Osteocyte (in vitro differentiated cells): ENCODE measurements at regions not wholly inside any gene's neighbourhood (a gene's known extent, or its start where the extent isn't known, plus 50 kb on each side); places are given as distances from the start of the nearest gene placed in this dataset.
"Not testable (repeated sequence)": the region's sequence is repeated elsewhere in the genome, so short reads cannot be mapped to it uniquely, and the experiment has no call there.

Experiments used
- DNase-seq: peaks from one replicate; pipeline ENCODE4 v3.0.0; 2021; ENCODE audit warnings: mixed read lengths; ENCODE audit not compliant: unreplicated experiment; ENCODE audit errors: extremely low spot score
- H3K27ac Mint-ChIP-seq: one replicate; pipeline ENCODE4 v1.8.0; 2021; ENCODE audit warnings: mild to moderate bottlenecking, mixed read lengths; ENCODE audit not compliant: unreplicated experiment
- H3K27me3 Mint-ChIP-seq: one replicate; pipeline ENCODE4 v1.8.0; 2021; ENCODE audit warnings: mixed read lengths; ENCODE audit not compliant: unreplicated experiment
- H3K36me3 Mint-ChIP-seq: one replicate; pipeline ENCODE4 v1.8.0; 2021; ENCODE audit warnings: mixed read lengths; ENCODE audit not compliant: unreplicated experiment
- H3K4me1 Mint-ChIP-seq: one replicate; pipeline ENCODE4 v1.8.0; 2021; ENCODE audit warnings: mixed read lengths; ENCODE audit not compliant: unreplicated experiment
- H3K4me3 Mint-ChIP-seq: one replicate; pipeline ENCODE4 v1.8.0; 2021; ENCODE audit warnings: mild to moderate bottlenecking, moderate library complexity, mixed read lengths; ENCODE audit not compliant: unreplicated experiment
- H3K9me3 Mint-ChIP-seq: one replicate; pipeline ENCODE4 v1.8.0; 2021; ENCODE audit warnings: mixed read lengths; ENCODE audit not compliant: unreplicated experiment
- TF ChIP-seq, protein P1 (sequence below): fragments of 200-600 bp; sonication (generic); IDR thresholded peaks from 2 replicates; pipeline ENCODE4 v1.5.0; 2021; ENCODE audit warnings: antibody characterized with exemption, mild to moderate bottlenecking, moderate library complexity

DNA sequence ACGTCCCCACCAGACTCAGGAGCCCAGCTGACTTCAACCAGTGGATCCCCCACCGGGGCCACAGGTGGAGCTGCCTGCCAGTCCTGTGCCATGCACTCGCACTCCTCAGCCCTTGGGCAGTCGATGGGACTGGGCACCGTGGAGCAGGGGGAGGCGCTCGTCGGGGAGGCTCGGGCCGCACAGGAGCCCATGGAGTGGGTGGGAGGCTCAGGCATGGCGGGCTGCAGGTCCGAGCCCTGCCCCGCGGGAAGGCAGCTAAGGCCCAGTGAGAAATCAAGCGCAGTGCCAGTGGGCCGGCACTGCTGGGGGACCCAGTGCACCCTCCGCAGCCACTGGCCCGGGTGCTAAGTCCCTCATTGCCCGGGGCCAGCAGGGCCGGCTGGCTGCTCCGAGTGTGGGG lies 52.3 kb upstream of the LRRC30 start:
- peaks cover 21% of the 10 kb centered on the region for H3K27me3 Mint-ChIP-seq
- H3K4me1 Mint-ChIP-seq, H3K27ac Mint-ChIP-seq, H3K36me3 Mint-ChIP-seq, DNase-seq, H3K9me3 Mint-ChIP-seq, H3K4me3 Mint-ChIP-seq: not testable (repeated sequence)

DNA sequence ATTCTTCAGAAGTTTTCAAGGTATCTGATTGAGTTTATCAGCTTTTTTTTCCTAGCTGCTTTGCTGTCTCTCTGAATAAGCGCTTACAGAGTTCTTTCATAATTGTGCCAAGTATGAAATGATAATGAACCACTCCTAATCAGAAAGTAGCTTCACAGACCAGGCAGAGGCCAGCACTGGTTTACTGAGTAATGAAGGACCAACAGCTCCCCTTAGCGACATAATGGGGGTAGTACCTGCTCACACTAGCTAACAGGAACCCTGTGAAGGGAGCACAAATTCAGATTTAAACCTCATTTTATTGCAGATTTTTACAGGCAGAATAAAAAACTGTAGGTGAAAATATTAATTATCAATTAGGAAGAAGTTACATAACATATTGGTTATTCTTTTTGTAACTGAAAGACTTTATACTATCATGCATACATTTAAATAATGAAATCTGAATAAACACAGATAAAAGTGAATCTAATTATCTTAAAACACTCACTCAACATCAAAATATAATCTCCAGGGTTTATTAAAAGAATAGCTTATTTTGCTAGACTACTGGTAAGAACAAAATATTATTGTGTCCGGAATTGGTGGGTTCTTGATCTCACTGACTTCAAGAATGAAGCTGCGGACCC lies 53.7 kb upstream of the LRRC30 start:
- DNase-seq: no peak
- Mint-ChIP-seq H3K9me3 (no peaks in the 10 kb centered on the region), H3K36me3 (no peaks in the 10 kb centered on the region), H3K4me3 (no peak overlapping the region), H3K4me1 (no peaks in the 10 kb centered on the region), H3K27me3 (peaks cover 17% of the 10 kb centered on the region), H3K27ac (no peak overlapping the region)
- TF ChIP-seq, protein P1, sequence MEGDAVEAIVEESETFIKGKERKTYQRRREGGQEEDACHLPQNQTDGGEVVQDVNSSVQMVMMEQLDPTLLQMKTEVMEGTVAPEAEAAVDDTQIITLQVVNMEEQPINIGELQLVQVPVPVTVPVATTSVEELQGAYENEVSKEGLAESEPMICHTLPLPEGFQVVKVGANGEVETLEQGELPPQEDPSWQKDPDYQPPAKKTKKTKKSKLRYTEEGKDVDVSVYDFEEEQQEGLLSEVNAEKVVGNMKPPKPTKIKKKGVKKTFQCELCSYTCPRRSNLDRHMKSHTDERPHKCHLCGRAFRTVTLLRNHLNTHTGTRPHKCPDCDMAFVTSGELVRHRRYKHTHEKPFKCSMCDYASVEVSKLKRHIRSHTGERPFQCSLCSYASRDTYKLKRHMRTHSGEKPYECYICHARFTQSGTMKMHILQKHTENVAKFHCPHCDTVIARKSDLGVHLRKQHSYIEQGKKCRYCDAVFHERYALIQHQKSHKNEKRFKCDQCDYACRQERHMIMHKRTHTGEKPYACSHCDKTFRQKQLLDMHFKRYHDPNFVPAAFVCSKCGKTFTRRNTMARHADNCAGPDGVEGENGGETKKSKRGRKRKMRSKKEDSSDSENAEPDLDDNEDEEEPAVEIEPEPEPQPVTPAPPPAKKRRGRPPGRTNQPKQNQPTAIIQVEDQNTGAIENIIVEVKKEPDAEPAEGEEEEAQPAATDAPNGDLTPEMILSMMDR: peak; percentile 82

DNA sequence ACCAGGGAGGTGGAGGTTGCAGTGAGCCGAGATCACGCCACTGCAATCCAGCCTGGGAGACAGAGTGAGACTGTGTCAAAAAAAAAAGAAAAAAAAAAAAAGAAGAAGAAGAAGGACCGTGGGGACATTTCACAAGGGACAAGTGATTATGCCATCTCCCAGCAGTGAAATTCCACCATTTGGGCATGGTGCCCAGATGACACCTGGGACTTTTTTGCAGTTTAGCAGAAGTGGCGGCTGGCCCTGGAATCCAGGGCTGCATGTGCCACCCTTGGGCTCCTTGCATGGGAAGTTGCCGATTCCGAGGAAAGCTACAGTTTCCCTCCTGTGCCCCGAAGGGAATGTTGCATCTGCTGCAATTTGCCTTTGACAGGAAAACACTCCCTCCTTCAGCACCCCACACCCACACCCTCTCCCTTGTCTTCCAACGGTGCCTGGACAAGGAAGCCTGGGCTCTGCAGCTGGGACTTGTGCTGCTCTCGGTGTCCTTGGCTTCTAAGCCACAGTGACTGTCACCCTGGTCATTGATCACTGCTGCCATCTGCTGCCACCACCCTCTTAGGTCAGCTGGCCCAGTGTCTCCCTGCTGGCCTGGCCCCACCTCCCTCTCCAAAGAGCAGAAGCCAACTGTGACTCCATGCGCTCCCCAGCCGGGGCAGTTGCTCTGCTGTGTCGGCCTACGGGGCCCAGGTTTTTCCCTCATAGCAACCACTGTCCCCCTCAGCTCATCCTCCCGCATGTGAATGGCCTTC lies 56.4 kb upstream of the LRRC30 start:
- H3K9me3 Mint-ChIP-seq: no peaks in the 10 kb centered on the region
- TF ChIP-seq, protein P1: no peak
- no peak overlapping the region for H3K4me3 Mint-ChIP-seq
- no peaks in the 10 kb centered on the region for H3K4me1 Mint-ChIP-seq
- no peaks in the 10 kb centered on the region for H3K36me3 Mint-ChIP-seq
- no peak for DNase-seq
- H3K27ac Mint-ChIP-seq: no peak overlapping the region
- H3K27me3 Mint-ChIP-seq: no peaks in the 10 kb centered on the region

DNA sequence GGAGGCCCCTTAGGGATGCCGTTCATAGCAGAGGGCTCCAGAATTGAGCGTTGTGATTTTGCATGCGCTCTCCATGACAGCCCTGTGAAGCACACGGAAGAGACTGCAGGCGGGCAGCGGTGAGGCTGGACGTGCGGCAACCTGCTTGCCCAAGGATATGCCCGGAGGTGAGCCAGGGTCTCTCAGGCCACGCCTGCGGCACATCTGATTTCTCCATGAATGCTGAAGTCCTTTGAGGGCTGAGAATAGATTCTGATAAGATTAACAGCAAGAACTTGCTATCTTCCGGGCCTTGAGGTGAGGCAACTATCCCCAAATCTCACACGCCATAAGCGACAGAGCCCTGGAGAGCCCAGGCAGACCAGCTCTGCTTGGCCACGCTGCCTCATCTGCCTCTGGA lies 55.6 kb upstream of the LAMA1 start:
- H3K4me3 Mint-ChIP-seq: no peak overlapping the region
- no peaks in the 10 kb centered on the region for H3K36me3 Mint-ChIP-seq
- no peaks in the 10 kb centered on the region for H3K27me3 Mint-ChIP-seq
- TF ChIP-seq, protein P1: no peak
- H3K4me1 Mint-ChIP-seq: no peaks in the 10 kb centered on the region
- no peak for DNase-seq
- no peak overlapping the region for H3K27ac Mint-ChIP-seq
- no peaks in the 10 kb centered on the region for H3K9me3 Mint-ChIP-seq

DNA sequence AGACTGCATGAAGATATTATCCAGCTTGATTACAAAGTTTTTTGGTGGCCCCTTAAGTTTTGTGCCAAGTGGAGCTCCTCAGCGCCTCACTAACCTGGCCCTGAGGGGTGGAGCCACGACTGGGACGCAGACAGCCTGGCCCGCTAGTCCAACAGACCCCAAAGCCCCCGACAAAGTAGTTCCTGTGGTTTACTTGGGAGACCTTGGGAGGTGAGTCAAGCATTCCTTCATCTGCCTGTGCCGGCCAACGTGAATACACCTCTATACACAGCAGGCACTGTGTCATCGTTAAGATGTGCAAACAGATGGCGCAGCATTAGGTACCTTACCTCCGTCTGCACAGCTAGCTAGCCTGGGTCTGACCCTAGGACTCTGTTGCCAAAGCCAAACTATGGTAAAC lies 55.0 kb upstream of the LAMA1 start:
- TF ChIP-seq, protein P1: no peak
- Mint-ChIP-seq H3K36me3 (no peaks in the 10 kb centered on the region), H3K4me1 (no peaks in the 10 kb centered on the region), H3K4me3 (no peak overlapping the region), H3K9me3 (no peaks in the 10 kb centered on the region), H3K27me3 (no peaks in the 10 kb centered on the region), H3K27ac (no peak overlapping the region)
- DNase-seq: no peak
